NCI-H2227 (cell line): ENCODE measurements at regions not wholly inside any gene's neighbourhood (a gene's known extent, or its start where the extent isn't known, plus 50 kb on each side); places are given as distances from the start of the nearest gene placed in this dataset.
"Not testable (repeated sequence)": the region's sequence is repeated elsewhere in the genome, so short reads cannot be mapped to it uniquely, and the experiment has no call there.

Experiments
- DNase-seq: peaks from one replicate; lab custom pipeline; 2025; ENCODE audit not compliant: unreplicated experiment; lab: John Stamatoyannopoulos, UW

- DNase-seq, result no peak
Measured at GRCh38 chr12:126396536-126396935, 1331.3 kb downstream of the AACS start.

GRCh38 chr12:126397071-126397581 lies 1331.9 kb downstream of the AACS start:
- no peak for DNase-seq

DNA sequence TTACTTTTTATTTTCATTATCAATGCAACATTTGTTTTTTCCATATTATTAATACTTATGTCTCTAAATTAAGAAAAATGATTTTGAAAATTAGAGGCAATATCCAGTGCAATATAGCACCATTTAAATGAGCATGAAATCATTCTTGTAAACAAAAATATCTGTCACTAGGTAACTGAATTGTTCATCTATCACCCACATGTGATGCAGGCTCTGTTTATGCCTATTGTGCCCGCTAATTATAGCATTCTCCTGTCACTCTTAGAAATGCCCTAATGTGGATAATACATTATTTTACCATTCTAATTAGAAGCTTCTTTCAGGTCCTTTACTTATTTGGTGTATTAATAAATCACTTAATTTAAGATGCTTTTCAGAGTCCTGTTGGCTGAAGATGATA lies 1332.4 kb downstream of the AACS start:
- no peak for DNase-seq

DNA sequence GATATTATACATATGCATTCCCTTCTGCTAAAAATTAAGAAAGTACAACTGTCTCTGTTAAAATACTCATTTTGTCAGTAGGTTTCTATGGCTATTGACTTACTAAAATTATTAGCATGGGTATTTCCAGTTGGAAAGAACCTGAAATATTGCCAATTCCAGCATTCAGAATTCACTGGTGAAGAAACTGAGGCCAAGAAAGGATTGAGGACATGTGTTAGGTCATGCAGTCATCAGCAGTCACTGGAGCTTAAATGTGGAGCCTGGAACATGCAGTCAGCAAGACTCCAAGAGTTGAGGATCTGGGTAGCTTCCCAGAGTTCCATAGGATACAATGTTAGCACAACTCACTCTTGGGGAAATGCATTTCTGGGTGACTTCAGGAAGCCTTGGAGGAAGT lies 1335.6 kb downstream of the AACS start:
- no peak for DNase-seq

DNA sequence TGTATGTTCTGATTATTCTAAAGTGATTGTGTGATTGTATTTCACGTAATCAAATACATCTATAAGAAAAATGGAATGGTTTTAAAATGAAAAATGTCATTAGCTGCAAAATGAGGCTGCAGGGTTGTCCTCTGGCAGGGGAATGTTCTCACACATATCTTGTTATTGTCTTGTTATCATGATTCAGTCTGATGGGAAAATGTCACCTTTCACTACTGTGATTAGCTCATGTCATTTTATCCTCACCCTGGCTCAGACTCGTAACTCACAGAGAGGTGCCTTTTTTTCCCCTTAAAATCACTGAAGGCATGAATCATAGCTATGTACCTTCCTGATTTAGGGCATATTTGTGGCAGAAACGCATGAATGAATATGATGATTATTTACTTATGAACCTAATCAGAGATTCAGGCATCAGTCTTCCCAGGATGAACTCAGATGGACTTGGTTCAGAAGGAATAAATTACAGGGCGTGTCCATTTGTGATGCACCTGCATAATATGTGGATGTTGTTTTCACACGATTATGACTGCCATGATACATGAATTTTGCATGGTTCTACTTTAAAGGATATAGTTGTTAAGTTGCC lies 1339.2 kb downstream of the AACS start:
- DNase-seq, result no peak

- no peak for DNase-seq
Measured at GRCh38 chr12:126418400-126418799, 1353.2 kb downstream of the AACS start.

DNA sequence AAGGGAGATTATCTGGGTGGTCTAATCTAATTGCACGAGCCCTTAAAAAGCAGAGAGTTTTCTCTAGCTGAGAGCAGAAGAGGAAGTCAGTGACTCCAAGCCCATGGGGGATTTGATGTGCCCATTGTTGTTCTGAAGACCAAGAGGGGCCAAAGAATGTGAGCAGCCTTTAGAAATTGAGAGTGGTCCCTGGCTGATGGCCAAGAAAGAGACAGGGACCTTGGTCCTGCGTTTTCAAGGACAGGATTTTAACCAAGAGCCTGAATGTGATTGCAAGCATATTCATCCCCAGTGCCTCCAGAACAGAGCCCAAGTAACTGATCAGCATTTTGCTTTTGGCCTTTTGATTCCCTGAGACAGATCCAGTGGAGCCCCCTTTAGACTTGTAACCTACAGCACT lies 1353.9 kb downstream of the AACS start:
- no peak for DNase-seq

DNA sequence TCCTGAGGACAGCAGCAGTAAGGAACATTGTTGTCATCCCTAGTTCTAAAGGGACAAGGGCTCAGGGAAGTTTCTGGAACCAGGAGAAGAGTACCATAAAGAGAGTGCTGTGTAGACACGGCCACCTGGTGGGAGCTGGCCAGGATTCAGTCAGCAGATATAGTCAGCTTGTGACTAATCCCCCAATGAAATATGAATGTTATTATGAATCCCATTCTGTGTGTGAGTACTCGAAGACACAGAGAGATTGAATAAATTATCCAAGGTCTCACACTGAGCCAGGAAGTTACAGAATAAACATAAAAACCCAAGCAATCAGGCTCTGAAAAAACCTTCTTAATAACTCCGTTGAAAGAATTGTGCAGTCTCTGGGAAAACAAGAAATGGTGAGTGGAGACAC lies 1359.5 kb downstream of the AACS start:
- DNase-seq, result no peak

- DNase-seq, result no peak
Measured at GRCh38 chr12:126425264-126425663, 1360.0 kb downstream of the AACS start.

GRCh38 chr12:126428769-126429168 lies 1363.5 kb downstream of the AACS start:
- DNase-seq, result no peak

DNA sequence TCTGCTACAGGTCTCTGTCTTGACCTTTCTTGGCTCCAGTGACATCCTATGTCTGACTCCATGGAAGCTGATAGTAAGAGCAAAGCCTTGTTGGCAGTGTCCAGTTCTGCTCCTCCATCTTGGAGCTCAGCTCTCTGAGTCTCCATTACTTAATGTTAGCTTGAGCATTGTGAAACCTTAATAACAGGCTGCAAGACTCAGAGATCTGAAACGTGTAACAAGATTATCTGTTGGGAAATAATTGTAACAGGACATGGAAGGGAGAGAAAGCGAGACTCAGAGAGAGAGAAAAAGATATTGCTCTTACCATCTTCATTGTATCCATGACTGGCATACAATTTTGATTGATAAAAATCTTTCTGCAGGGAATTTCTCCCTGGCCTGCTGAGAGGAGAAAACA lies 1365.7 kb downstream of the AACS start:
- no peak for DNase-seq

- DNase-seq, result no peak
Measured at GRCh38 chr12:126431767-126432166, 1366.5 kb downstream of the AACS start.

DNA sequence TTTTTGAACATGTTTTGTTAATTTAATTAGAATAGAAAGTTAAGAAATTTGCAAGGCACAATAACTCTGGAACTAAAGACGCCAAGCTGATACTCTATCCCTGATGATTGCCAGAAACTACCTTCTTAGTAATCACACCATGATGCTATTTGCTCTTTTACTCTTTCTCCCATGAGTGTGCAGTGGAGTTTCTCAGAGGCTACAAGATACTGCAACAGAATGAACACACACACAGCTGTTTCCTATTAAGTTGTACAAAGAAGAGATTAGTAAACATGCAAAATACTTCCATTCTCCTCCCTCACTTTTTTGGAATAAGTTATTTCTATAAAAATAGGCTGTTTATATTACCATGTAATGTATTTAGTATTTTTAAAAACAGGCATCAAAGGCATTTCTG lies 1367.5 kb downstream of the AACS start:
- no peak for DNase-seq

- no peak for DNase-seq
Measured at GRCh38 chr12:126434412-126434985, 1369.3 kb downstream of the AACS start.

DNA sequence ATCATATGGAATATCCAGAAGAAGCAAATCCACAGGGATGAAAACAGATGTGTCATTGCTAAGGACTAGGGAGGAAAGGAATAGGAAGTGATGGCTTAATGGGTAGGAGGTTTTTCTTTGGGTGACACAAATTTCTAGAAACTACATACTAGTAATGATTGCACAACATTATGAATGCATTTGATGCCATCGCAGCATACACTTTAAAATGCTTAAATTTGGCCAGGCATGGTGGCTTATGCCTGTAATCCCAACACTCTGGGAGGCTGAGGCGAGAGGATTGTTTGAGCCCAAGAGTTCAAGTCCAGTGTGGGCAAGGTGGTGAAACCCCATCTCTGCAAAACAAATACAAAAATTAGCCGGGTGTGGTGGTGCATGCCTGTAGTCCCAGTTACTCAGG lies 1370.8 kb downstream of the AACS start:
- DNase-seq, result no peak

- DNase-seq, result no peak
Measured at GRCh38 chr12:126437934-126438333, 1372.7 kb downstream of the AACS start.

GRCh38 chr12:126443977-126444376 lies 1378.7 kb downstream of the AACS start:
- no peak for DNase-seq

DNA sequence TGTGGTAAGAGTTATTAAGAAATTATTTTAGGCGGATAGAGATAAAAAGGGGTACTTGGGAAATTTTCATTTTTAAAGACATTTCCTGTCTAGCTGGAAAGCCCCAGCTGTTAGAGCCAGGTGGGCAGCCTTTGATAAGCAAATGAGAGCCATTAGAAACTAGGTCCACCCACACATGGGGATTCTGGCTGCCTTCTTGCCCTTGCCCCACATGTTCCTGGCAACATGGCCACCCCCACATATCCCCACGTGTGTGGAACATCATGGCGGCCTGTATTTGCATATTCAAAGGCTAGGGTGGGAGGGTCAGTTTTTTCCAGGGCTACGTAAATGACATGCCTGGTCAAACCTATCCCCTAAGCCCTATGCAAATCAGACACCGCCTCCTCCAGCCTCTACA lies 1382.1 kb downstream of the AACS start:
- no peak for DNase-seq

DNA sequence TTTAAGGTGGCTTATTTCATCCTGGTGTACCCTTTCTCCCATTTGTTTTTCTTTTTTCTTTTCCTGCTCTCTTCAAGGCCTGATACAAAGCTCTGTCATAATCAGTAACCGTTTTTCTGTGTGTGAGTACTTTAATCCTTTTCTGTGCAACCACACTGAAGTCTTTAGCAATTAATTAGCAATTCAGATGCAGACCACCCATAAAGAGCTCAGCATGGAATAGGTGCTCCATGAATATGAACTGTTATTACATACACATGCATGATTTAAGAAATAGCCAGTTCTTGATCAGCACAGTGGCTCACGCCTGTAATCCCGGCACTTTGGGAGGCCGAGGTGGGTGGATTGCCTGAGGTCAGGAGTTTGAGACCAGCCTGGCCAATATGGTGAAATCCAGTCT lies 1386.6 kb downstream of the AACS start:
- DNase-seq, result no peak

DNA sequence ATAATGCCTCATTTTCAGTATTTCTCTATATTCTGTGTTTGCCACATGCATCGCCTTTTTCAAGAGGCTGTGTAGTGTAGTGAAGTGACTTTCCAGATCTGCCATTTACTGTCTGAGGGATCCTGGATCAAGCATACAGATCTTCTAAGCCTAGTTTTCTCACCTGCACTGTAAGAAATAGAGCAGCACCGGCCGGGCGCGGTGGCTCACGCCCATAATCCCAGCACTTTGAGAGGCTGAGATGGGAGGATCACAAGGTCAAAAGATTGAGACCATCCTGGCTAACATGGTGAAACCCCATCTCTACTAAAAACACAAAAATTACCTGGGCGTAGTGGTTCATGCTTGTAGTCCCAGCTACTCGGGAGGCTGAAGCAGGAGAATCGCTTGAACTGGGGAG lies 1387.5 kb downstream of the AACS start:
- not testable (repeated sequence) for DNase-seq

- no peak for DNase-seq
Measured at GRCh38 chr12:126454581-126454980, 1389.3 kb downstream of the AACS start.

DNA sequence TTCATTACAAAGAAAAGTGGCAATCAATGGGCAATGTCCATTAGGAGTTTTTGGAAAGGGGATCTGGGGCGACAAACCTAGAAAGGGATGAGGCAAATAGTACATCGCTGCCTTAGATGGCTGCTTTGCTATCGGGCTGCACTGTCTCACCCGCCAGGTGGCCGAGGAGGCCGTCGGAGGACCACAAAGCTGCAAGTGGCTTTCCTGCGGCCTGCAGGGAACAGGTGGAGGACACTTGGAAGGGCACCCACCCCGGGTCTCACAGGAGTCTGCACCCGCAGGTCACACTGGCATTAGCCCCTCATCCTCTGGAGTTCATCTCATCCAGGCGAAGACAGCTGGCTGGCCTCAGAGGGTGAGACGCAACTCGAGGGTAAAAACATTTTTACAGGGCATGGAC lies 1392.5 kb downstream of the AACS start:
- no peak for DNase-seq

DNA sequence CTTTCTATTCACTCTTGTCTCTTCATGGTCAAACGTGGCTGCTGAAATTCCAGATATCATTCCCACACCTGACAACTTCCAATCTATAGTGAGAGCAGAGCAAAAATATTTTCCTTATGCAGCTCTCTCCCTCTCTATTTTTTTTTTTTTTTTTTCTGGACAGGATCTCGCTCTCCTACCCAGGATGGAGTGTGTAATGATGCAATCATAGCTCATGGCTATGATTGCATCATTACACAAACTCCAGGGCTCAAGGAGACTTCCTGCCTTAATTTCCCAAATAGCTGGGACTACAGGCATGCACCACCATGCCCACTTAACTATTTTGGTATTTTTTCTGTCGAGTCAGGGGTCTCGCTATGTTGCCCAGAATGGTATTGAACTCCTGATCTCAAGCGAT lies 1398.9 kb downstream of the AACS start:
- no peak for DNase-seq
